Choroid plexus epithelial cell (primary cell): ENCODE measurements at regions not wholly inside any gene's neighbourhood (a gene's known extent, or its start where the extent isn't known, plus 50 kb on each side); places are given as distances from the start of the nearest gene placed in this dataset.

Experiments
- DNase-seq: peaks from one replicate; pipeline ENCODE4 v3.0.0-alpha.2; 2010; ENCODE audit warnings: low read depth
- H3K4me3 ChIP-seq: 2 replicates; pipeline ENCODE4 v1.5.1; 2011; ENCODE audit warnings: low read depth, mild to moderate bottlenecking, control low read depth, low read length, moderate library complexity
- CTCF ChIP-seq: conservative IDR thresholded peaks from 2 replicates; pipeline ENCODE4 v1.5.1; 2011; ENCODE audit warnings: low read depth, mild to moderate bottlenecking, control low read depth, inconsistent platforms, low read length, moderate library complexity

GRCh38 chr4:36004204-36004851 lies 240.0 kb downstream of the ARAP2 start:
- DNase-seq = no peak
- H3K4me3 ChIP-seq = no peak overlapping the region
- no peak for TF ChIP-seq CTCF

- DNase-seq = peak; percentile 44
- H3K4me3 ChIP-seq = no peak overlapping the region
- TF ChIP-seq CTCF = no peak
Observed at GRCh38 chr4:36006226-36006625, 238.1 kb downstream of the ARAP2 start.

GRCh38 chr4:36010397-36010929 lies 233.9 kb downstream of the ARAP2 start:
- DNase-seq = no peak
- no peak for TF ChIP-seq CTCF
- H3K4me3 ChIP-seq = no peak overlapping the region

- no peak for TF ChIP-seq CTCF
- peak; percentile 11 for DNase-seq
- no peak overlapping the region for H3K4me3 ChIP-seq
Observed at GRCh38 chr4:36011381-36011780, 232.9 kb downstream of the ARAP2 start.

- TF ChIP-seq CTCF = no peak
- DNase-seq = no peak
- no peak overlapping the region for H3K4me3 ChIP-seq
Observed at GRCh38 chr4:36012503-36012902, 231.8 kb downstream of the ARAP2 start.

GRCh38 chr4:36013206-36013605 lies 231.1 kb downstream of the ARAP2 start:
- DNase-seq = no peak
- TF ChIP-seq CTCF = no peak
- no peak overlapping the region for H3K4me3 ChIP-seq
